Loucy (cell line): ENCODE measurements at regions not wholly inside any gene's neighbourhood (a gene's known extent, or its start where the extent isn't known, plus 50 kb on each side); places are given as distances from the start of the nearest gene placed in this dataset.

ENCODE experiments used
- H2AFZ ChIP-seq: fragments of 200-600 bp; sonication (generic); 2 replicates; pipeline ENCODE4 v1.6.0; 2016; ENCODE audit warnings: antibody characterized with exemption, mild to moderate bottlenecking, low read length, moderate library complexity
- H3F3A ChIP-seq: fragments of 200-600 bp; 2 replicates; pipeline ENCODE4 v1.6.0; 2016; ENCODE audit warnings: antibody characterized with exemption, low read depth, mild to moderate bottlenecking
- H3K27me3 ChIP-seq: fragments of 200-600 bp; sonication (generic); 2 replicates; pipeline ENCODE4 v1.6.1; 2014; ENCODE audit warnings: low read length, mild to moderate bottlenecking; ENCODE audit not compliant: insufficient read depth, poor library complexity, severe bottlenecking
- H3K36me3 ChIP-seq: fragments of 200-600 bp; sonication (generic); 2 replicates; pipeline ENCODE4 v1.6.1; 2016; ENCODE audit warnings: low read length; ENCODE audit not compliant: insufficient read depth
- H3K4me1 ChIP-seq: fragments of 200-600 bp; sonication (generic); 2 replicates; pipeline ENCODE4 v1.5.1; 2014; ENCODE audit warnings: low read length, mild to moderate bottlenecking; ENCODE audit not compliant: insufficient read depth, poor library complexity, severe bottlenecking
- H3K4me2 ChIP-seq: fragments of 200-600 bp; sonication (generic); 2 replicates; pipeline ENCODE4 v1.6.0; 2014; ENCODE audit warnings: antibody characterized with exemption, low read length, low read depth, mild to moderate bottlenecking; ENCODE audit not compliant: poor library complexity, severe bottlenecking
- H3K4me3 ChIP-seq: fragments of 200-600 bp; sonication (generic); 2 replicates; pipeline ENCODE4 v1.5.1; 2014; ENCODE audit warnings: low read length, mild to moderate bottlenecking, mixed read lengths; ENCODE audit not compliant: poor library complexity, severe bottlenecking
- H3K79me2 ChIP-seq: fragments of 200-600 bp; sonication (generic); 2 replicates; pipeline ENCODE4 v1.6.1; 2014; ENCODE audit warnings: low read length; ENCODE audit not compliant: insufficient read depth
- H3K9ac ChIP-seq: fragments of 200-600 bp; sonication (generic); 2 replicates; pipeline ENCODE4 v1.6.0; 2014; ENCODE audit warnings: mild to moderate bottlenecking, low read depth, low read length, moderate library complexity; ENCODE audit not compliant: poor library complexity, severe bottlenecking
- H3K9me2 ChIP-seq: fragments of 200-600 bp; sonication (generic); replicated peaks from 2 replicates; pipeline ENCODE4 v1.6.1; 2016; ENCODE audit warnings: low read depth, low read length, mixed read lengths
- H3K9me3 ChIP-seq: fragments of 200-600 bp; sonication (generic); 2 replicates; pipeline ENCODE4 v1.6.1; 2014; ENCODE audit warnings: mild to moderate bottlenecking, antibody characterized with exemption, low read length, low read depth; ENCODE audit not compliant: insufficient read depth
- H4K20me1 ChIP-seq: fragments of 200-600 bp; sonication (generic); 2 replicates; pipeline ENCODE4 v1.6.0; 2014; ENCODE audit warnings: antibody characterized with exemption, low read length, mild to moderate bottlenecking; ENCODE audit not compliant: insufficient read depth, poor library complexity, severe bottlenecking
- EZH2phosphoT487 ChIP-seq: fragments of 200-600 bp; IDR thresholded peaks from 2 replicates; pipeline ENCODE4 v1.6.1; 2018; ENCODE audit warnings: antibody characterized with exemption, mild to moderate bottlenecking, moderate library complexity, borderline replicate concordance
- TF ChIP-seq, protein P1 (sequence below): fragments of 200-600 bp; sonication (generic); conservative IDR thresholded peaks from 2 replicates; pipeline ENCODE4 v1.5.1; 2014; ENCODE audit warnings: mild to moderate bottlenecking, antibody characterized with exemption, low read length

GRCh38 chr12:76611533-76611932 lies 52.0 kb upstream of the OSBPL8 start:
- Histone ChIP-seq H3K4me3 (no peak overlapping the region), H3K9me2 (no peaks in the 10 kb centered on the region), H4K20me1 (no peaks in the 10 kb centered on the region), H3K36me3 (no peaks in the 10 kb centered on the region), H3K27me3 (no peaks in the 10 kb centered on the region), H3K9me3 (no peaks in the 10 kb centered on the region), H3K4me1 (no peaks in the 10 kb centered on the region), H2AFZ (no peak overlapping the region), H3K79me2 (no peaks in the 10 kb centered on the region), H3K9ac (no peak overlapping the region), H3F3A (no peaks in the 10 kb centered on the region), H3K4me2 (no peak overlapping the region)
- no peak for TF ChIP-seq EZH2phosphoT487
- TF ChIP-seq, protein P1, sequence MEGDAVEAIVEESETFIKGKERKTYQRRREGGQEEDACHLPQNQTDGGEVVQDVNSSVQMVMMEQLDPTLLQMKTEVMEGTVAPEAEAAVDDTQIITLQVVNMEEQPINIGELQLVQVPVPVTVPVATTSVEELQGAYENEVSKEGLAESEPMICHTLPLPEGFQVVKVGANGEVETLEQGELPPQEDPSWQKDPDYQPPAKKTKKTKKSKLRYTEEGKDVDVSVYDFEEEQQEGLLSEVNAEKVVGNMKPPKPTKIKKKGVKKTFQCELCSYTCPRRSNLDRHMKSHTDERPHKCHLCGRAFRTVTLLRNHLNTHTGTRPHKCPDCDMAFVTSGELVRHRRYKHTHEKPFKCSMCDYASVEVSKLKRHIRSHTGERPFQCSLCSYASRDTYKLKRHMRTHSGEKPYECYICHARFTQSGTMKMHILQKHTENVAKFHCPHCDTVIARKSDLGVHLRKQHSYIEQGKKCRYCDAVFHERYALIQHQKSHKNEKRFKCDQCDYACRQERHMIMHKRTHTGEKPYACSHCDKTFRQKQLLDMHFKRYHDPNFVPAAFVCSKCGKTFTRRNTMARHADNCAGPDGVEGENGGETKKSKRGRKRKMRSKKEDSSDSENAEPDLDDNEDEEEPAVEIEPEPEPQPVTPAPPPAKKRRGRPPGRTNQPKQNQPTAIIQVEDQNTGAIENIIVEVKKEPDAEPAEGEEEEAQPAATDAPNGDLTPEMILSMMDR: no peak

- Histone ChIP-seq H2AFZ (no peak overlapping the region), H3F3A (no peaks in the 10 kb centered on the region), H3K79me2 (no peaks in the 10 kb centered on the region), H3K4me1 (no peaks in the 10 kb centered on the region), H3K27me3 (no peaks in the 10 kb centered on the region), H3K9me3 (no peaks in the 10 kb centered on the region), H3K9ac (no peak overlapping the region), H3K36me3 (no peaks in the 10 kb centered on the region), H3K9me2 (no peaks in the 10 kb centered on the region), H3K4me2 (no peak overlapping the region), H3K4me3 (no peak overlapping the region), H4K20me1 (no peaks in the 10 kb centered on the region)
- TF ChIP-seq, protein P1: no peak
- no peak for TF ChIP-seq EZH2phosphoT487
Observed at GRCh38 chr12:76614364-76614763, 54.8 kb upstream of the OSBPL8 start.

DNA sequence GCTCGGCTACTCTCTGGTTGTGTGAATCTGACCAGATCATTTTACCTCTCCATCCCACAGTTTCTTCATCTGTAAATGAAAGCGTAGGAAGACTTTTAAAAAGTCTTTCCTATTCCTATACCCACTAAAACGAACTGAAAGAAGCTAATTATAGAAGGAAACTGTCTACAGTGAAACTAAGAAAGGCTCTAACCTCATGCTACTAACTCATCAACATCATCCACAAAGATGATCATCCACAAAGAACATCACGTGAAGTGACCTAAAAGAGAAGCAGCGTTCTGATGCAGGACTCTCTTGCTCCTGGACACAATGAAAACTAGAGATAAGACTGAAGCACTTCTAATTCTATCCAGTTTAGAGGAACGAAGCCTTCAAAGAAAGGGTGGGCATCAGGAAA lies 58.5 kb upstream of the OSBPL8 start:
- H3K9ac ChIP-seq: no peak overlapping the region
- no peaks in the 10 kb centered on the region for H3K27me3 ChIP-seq
- no peak overlapping the region for H2AFZ ChIP-seq
- H3F3A ChIP-seq: no peaks in the 10 kb centered on the region
- no peak overlapping the region for H3K4me2 ChIP-seq
- no peaks in the 10 kb centered on the region for H3K79me2 ChIP-seq
- no peaks in the 10 kb centered on the region for H3K36me3 ChIP-seq
- H3K4me1 ChIP-seq: no peaks in the 10 kb centered on the region
- H3K9me3 ChIP-seq: no peaks in the 10 kb centered on the region
- no peaks in the 10 kb centered on the region for H4K20me1 ChIP-seq
- TF ChIP-seq, protein P1: no peak
- no peak for TF ChIP-seq EZH2phosphoT487
- no peak overlapping the region for H3K4me3 ChIP-seq
- H3K9me2 ChIP-seq: no peaks in the 10 kb centered on the region
